ENCODE measurements at regions not wholly inside any gene's neighbourhood (a gene's known extent, or its start where the extent isn't known, plus 50 kb on each side); places are given as distances from the start of the nearest gene placed in this dataset.

- no peak for DNase-seq (ENCODE audit: low spot score)
- no peak for TF ChIP-seq CTCF (IDR thresholded peaks at IDR 0.05; ENCODE audit: extremely low read depth, missing control alignments)
These were observed 628.0 kb upstream of the PCDH20 start for GRCh38 chr13:62043600-62043999.

- TF ChIP-seq CTCF (IDR thresholded peaks at IDR 0.05; ENCODE audit: extremely low read depth, missing control alignments), result no peak
- DNase-seq (ENCODE audit: low spot score), result no peak
These were observed 625.2 kb upstream of the PCDH20 start for GRCh38 chr13:62040806-62041205.

GRCh38 chr13:62040078-62040477 lies 624.4 kb upstream of the PCDH20 start:
- DNase-seq (ENCODE audit: low spot score), result no peak
- TF ChIP-seq CTCF (IDR thresholded peaks at IDR 0.05; ENCODE audit: extremely low read depth, missing control alignments), result no peak

- DNase-seq (ENCODE audit: low spot score), result no peak
- TF ChIP-seq CTCF (IDR thresholded peaks at IDR 0.05; ENCODE audit: extremely low read depth, missing control alignments), result no peak
These were observed 622.6 kb upstream of the PCDH20 start for GRCh38 chr13:62038214-62038613.

- TF ChIP-seq CTCF (IDR thresholded peaks at IDR 0.05; ENCODE audit: extremely low read depth, missing control alignments), result no peak
- DNase-seq (ENCODE audit: low spot score), result no peak
These were observed 620.3 kb upstream of the PCDH20 start for GRCh38 chr13:62035981-62036380.

GRCh38 chr13:62033934-62034333 lies 618.3 kb upstream of the PCDH20 start:
- no peak for DNase-seq (ENCODE audit: low spot score)
- TF ChIP-seq CTCF (IDR thresholded peaks at IDR 0.05; ENCODE audit: extremely low read depth, missing control alignments), result no peak

GRCh38 chr13:62022369-62022768 lies 606.7 kb upstream of the PCDH20 start:
- no peak for TF ChIP-seq CTCF (IDR thresholded peaks at IDR 0.05; ENCODE audit: extremely low read depth, missing control alignments)
- DNase-seq (ENCODE audit: low spot score), result no peak
